Esophagus squamous epithelium (tissue), 4 donors: ENCODE measurements at regions not wholly inside any gene's neighbourhood (a gene's known extent, or its start where the extent isn't known, plus 50 kb on each side); places are given as distances from the start of the nearest gene placed in this dataset.

ENCODE experiments used
- CTCF ChIP-seq, 6 experiments: fragments of 450-650 bp in 4 of 6; fragments of 200-600 bp in 2 of 6; sonication (generic) in 2 of 6; IDR thresholded peaks; one replicate each; pipeline ENCODE4 v1.5.1; 2016 to 2019; ENCODE audit warnings: antibody characterized with exemption in 6 of 6, mild to moderate bottlenecking in 4 of 6, moderate library complexity in 4 of 6
- POLR2A ChIP-seq, 4 donors: fragments of 450-650 bp; IDR thresholded peaks; one replicate each; pipeline ENCODE4 v1.6.1; 2017; ENCODE audit warnings: antibody characterized with exemption in 4 of 4, mild to moderate bottlenecking in 4 of 4, moderate library complexity in 3 of 4

GRCh38 chr18:60568220-60568619 lies 195.6 kb upstream of the MC4R start:
- TF ChIP-seq CTCF (IDR thresholded peaks at IDR 0.05) (no peak), POLR2A (IDR thresholded peaks at IDR 0.05) (no peak)
